SIG-M5 (cell line): ENCODE measurements at regions not wholly inside any gene's neighbourhood (a gene's known extent, or its start where the extent isn't known, plus 50 kb on each side); places are given as distances from the start of the nearest gene placed in this dataset.
"Not testable (repeated sequence)": the region's sequence is repeated elsewhere in the genome, so short reads cannot be mapped to it uniquely, and the experiment has no call there.

Experiments used
- DNase-seq: peaks from one replicate; lab custom pipeline; 2025; lab: John Stamatoyannopoulos, UW

DNA sequence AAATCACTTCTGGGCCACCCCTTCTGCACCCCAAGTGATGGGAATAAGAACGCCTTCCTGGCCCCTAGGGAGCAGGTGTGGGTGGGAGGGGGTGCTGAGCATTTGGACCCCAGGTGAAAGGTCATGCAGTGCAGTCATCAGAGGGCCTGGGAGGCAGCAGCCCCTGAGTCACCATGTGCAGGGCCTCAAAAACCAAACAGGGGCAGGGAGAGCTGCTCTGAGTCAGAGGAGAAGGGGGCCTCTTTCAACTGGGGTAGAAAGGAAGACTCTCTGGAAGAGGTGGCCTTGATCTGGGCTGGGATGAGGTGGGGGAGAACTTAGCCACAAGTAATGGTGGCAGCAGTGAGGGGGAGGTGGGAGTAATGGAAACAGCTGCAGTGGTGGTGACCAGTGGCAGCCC is 164.3 kb downstream of the BUB3 start:
- no peak for DNase-seq

DNA sequence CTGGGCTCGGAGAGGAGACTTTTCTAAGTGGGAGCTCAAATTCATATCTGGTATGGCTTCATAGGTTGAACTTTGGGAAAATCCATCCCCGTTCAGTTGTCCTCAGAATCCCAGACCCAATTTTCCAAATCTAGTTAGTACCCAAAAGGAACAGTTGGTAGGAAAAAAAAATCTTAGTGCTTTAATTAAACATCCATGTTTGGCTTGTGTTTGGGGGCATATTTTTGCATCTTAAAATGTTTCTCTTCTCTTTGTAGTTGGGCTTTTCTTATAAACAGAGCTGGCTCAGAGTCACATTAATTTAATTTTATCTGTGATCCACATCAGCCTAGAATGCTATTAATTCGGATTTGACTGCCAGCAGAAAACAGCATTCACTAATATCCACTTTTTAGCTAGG is 165.9 kb downstream of the BUB3 start:
- DNase-seq = no peak

DNA sequence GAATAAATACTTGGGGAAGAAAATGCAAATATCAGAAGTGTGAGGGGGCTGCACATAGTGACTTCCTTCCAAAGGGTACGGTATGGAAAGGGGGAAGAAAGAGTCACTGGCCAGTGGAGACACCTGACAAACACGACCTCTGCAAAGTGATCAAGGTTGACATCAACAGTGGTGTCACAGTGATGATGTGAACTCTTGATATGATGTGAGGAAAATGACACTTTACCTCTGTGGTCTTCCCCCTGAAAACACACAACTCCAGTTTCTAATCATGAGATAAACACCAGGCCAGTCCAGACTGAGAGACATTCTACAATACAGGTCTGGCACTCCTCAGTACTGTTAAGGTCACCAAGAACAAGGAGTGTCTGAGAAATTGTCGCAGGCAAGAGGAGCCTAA is 169.7 kb downstream of the BUB3 start:
- no peak for DNase-seq

DNA sequence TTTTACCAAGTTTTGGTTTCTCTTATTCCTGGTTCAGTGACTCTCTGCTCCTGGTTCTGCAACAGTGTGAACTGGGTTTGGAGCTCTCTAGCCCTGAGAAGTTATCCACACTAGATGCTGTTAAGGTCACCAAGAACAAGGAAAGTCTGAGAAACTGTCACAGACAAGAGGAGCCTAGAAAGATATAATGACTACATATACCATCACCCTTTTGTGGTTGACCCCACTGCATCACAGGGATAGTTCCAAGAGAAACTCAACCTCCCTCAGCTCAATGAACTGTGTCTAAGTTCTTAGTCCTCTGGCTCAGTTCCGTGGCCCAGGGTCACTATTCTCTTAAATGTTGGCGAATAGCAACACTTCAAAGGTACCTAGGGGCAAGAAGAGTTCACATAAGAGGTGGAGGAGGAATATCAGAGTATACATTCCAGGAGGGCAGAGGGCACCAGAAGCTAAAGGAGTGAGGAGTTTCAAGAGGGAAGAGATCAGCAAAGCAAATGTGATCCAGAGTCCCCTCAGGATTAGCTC is 171.5 kb downstream of the BUB3 start:
- no peak for DNase-seq

DNA sequence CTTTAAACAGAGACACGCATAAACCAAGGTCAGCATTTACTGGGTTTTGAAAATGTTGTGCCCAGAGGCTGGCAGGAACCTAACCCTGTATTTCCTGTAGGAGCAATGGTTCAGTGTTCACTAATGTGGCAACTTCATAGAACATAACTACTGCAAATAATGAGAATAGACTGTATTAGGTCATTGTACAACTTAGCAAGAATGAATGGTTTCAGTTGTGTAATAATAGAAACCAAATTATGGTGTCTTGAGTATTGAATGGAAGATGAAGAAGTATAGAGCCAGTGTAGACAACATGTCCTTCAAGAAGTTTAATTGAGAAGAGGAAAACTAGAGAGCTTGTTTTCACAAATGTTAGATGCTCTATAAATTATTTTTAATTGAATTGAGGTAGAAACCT is 172.5 kb downstream of the BUB3 start:
- DNase-seq = no peak

DNA sequence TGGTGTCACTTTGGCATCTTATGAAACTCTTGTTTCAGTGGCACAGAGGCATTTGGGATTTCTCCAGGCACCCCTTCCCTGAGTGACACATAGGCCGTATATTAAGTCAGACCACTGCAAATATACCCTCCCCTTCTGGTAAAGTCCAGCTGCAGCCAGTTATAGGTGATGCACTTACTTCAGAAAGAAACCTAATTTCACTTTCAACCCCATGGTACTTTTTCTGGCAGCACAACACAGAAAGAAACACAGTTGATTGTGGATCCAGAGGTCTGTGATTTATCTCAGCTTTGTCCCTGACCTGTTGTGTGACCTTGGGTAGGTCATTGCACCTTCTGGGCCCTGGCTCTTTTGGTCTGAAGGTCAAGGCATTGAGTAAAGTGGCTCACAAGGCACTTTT is 173.2 kb downstream of the BUB3 start:
- no peak for DNase-seq

DNA sequence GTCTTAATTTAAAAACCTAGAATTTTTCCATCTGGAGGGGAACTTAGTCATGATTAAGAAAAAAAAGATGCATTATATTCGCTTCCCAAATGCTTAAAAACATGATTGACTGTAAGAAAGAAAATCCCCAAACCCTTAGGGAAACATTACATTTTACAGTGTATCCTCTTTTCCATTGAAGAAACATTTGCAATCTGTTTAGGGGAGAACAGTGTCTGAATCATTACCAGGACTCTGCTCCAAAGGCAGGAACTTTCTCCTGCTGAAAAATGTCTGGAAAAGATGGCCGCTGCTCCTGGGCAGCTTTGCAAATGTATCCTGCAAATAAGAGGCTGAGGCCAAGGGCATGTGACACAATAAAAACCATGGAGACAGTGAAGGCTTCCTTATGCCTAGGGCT is 173.7 kb downstream of the BUB3 start:
- no peak for DNase-seq

DNA sequence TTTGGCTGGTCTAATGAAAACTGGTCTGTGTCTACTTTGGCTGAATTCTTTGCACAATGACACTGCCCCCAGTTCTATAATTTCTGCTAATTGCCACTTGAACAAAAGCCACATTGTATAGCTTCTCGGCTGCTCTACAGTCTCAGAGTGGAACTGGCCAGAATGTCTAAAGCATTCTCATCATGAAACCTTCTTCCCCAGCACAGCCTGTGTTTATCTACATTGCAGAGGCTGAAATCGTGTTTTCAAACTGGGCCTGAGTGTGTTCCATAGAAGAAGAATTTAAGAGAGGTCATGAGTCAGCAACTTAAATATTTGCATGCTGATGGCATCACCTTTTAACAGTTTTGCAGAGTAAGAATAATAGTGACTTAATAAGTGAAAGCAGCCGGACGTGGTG is 177.2 kb downstream of the BUB3 start:
- no peak for DNase-seq

DNA sequence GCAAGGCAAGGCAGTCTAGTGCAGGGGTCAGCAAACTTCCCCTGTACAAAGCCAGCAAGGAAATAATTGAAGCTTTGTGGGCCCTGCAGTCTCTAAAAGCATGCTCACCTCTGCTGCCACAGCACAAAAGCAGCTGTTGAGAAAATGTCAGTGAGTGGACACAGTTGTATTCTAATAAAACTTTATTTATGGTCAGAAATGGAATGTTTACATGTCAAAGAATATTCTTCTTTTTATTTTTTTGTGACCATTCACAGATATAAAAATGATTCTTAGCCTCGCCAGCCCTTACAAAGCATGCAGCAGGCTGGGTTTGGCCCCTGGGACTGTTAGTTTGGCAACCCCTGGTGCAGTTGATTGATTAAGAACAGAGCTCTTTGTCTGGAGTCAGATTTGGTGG is 192.4 kb downstream of the BUB3 start:
- no peak for DNase-seq

DNA sequence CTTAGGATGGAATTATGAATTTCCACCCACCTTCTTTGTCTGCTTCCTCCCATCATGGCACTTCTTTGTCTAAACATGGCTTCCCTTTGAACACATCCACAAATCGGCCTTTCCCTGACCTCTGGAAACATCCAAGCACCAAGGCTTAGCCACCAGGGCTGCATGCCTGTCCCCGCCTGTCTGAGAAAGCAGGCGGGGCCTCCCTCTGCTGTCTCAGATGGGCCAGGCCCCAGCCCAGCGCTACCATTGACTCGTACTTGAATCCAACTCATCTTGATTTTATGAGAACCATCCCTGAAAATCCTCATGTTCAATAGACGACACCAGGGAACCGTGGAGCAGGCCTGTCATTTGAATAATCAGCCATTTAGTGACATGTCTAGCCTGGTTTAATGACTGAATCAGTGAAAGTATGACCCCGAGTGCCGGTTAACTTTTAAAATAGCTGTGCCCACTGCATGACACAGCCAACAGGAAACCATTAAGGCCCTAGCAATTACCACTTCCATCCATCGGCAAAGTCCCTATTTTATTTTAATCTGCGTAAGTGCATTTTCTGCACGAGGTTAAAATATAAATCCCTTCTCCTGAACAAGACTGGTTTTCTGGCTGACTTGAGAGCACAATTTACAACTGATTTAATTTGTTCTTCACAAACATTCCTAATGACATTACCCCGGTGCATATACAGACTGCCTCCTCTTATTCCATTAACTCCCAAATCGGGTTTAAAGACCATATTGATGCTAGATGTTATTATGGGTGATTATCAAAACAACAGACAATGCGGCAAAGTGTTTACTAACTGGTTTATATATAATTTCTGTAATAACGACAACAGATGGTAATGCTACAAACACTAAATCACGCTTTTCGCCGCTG is 194.7 kb downstream of the BUB3 start:
- no peak for DNase-seq

DNA sequence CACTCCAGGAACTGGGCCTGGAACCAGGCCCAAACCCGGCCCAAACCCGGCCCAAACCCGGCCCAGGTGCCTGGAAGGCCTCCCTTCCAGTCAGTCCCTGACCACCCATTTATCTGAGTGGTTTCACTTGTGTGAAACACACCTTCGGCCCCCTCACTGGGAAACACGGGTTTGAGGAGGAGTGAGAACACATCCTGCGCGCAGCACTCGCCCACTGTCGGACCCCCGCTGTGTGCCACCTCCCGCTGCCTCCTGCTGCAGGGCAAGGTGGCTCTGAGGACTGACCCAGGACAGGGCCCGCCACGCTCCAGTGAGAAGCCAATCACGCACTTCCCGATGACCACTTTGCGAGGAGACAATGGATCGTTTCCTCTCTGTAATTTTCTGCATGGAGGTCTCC is 197.5 kb downstream of the BUB3 start:
- DNase-seq = no peak

DNA sequence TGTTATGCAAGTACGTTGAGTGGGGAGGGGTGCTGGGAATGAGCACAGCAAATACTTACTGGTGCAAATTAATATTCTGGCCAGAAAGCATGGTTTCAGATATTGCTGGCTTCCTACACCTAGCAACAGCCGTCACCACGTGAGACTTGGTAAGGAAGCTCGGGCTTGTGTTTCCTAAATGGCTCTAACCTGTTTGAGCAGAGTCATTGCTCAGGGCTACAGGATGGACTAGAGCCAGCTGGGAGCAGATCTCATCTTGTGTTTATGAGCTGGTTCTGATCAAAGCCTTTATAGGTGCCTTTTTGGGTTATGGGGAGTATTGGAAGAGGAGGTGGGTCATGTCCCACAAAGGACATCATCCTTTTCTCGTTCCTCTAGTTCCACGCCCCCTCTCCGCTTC is 200.3 kb downstream of the BUB3 start:
- no peak for DNase-seq

DNA sequence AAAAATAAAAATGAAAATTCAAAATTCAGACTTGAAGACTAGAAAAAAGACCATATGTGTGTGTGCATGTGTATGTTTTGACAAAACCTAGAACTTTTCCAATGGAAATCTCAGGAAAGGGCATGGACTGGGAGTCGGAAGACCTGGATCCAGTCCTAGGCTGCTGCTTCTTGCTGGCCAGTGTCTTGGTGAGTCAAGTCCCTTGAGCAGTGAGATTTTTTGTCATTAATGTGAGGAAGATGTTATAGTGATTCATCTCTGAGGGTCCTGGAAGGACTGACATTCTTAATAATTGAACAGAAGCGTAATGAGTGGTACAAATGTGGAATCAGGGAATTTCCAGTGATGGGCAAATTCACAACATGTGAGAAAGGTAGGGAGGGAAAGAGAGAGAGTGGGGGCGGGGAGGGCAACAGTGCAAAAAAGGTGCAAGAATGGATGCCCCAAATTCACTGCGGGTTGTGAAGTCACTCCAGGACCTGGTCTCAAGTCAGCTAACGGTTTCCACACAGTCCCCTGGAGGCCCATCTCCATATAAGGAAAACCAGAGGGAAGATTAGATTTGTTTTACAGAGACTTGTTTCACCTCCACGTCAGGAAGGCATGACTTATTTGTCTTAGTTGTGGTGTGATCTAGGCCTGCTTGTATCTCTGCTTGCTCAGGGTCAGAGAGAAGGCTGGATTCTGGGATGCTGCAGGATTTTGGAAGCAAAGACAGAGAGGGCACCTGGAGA is 201.7 kb downstream of the BUB3 start:
- DNase-seq = no peak

DNA sequence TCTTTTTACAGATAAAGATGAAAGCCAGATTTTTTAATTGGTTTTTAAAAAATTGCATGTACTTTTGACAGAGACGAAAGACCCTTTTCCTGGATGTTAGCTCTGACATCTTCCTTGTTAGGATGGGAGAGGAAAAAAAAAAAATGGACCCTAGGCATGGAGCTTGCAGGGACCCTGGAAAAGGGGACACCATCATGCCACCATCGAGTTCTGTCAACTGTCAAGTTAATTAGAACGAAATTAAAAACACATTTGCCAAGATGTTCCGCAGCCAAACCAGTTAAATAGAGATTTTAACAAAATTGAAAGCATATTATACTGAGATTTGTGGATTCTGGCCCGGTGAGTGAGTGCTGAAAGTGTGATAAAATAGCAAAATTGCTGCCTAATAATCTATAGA is 202.6 kb downstream of the BUB3 start:
- no peak for DNase-seq

DNA sequence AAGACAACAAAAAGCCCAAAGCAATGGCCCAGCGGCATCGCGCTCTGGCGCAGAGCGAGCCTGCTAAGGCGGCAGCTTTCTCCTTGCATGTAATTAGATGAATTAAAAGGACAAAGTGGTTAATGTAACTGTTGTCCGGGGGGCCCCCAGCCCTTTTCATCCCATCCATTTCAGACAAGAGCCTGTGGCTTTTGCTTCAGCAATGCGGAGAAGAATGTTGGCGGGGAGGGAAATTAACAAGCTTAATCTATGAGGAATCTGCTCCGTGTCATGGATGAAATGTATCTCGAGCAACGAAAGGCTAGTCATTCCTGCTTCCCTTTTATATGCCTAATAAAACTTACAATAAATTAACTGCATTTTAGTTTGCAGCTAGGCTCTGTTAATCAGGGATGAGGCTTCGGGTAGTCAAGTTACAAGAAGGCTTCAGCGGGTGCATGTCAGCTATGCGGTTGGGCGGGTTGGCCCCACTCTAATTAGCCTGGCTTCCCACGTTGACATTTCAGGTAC is 203.3 kb downstream of the BUB3 start:
- DNase-seq = no peak

DNA sequence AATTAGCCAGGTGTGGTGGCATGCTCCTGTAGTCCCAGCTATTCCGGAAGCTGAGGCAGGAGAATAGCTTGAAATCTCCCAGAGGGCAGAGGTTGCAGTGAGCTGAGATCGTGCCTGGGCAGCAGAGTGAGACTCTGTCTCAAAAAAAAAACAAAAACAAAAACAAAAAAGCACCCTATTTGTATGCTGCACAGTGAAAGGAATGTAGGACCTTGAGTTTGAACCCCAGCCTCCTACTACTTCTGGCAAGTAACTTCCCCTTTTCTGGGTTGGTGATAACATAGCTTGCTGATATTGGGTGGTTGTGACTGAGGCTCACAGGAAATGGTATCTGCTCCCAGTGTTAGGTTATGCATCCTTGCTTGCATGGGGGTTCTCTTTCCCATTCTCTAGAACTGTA is 205.3 kb downstream of the BUB3 start:
- DNase-seq = no peak

DNA sequence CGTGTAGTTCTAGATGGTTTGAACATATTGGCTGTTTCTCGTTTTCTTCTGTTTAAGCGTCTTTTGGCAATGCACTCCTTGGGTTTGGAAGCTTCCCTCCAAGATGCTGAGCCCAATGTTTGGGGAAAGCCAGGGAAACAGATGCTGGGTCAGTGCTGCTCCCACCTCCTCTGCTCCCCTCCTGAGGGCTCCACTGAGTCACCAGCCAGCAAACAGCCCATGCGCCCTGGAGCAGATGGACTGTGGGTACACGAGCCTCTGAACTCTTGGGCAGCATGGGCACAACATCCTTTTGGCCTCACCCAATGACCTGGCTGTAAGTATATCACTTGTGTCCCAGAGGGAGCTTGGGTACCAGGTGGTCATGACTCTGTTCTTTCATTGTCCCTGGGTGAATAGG is 207.6 kb downstream of the BUB3 start:
- DNase-seq = no peak

DNA sequence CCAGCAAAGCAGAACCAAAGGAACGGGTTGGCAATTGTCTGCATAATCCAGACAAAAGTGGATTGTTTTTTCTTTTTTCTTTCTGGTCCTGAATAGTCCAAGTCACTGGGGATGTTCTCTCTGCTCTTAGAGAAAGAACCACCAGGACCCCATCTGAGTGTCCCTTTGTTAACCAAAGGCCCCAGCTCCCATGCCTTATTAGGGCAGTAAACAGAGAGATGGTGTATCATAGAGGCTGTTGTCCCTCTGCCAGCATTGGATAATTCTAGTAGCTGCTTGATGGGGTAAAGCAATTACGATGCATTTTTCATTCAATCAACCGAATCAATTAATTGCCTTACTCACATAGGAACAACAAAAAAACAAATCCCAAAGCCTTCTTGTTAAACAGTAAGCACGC is 213.0 kb downstream of the BUB3 start:
- DNase-seq = no peak

DNA sequence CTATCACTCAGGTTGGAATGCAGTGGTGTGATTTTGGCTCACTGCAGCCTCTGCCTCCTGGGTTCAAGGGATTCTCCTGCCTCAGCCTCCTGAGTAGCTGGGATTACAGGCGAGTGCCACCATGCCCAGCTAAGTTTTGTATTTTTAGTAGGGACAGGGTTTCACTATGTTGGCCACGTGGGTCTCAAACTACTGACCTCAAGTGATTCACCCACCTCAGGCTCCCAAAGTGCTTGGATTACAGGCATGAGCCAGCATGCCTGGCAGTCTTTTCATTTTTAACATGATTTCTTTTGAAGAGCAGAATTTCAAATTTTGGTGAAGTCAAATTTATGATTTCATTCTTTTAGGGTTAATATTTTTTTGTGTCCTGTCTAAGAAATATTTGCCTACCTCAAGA is 217.4 kb downstream of the BUB3 start:
- not testable (repeated sequence) for DNase-seq

DNA sequence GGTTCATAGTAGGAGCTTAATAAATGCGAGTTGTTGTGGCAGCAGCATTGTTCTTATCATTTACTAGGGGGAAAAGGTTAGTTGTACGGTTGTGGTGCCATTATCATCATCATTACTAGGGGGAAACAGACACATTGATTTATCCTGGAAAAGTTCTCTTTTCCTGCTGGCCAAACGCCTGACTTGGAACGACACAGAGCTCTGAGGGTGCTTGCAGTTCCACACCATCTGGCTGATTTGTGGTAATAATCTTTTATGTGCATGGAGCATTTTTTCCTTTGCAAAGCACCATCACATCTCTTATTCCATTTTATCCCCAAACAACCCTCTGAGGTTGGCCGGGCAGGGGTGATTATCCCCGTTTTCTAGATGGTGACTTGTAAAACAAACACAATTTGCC is 219.4 kb downstream of the BUB3 start:
- no peak for DNase-seq

DNA sequence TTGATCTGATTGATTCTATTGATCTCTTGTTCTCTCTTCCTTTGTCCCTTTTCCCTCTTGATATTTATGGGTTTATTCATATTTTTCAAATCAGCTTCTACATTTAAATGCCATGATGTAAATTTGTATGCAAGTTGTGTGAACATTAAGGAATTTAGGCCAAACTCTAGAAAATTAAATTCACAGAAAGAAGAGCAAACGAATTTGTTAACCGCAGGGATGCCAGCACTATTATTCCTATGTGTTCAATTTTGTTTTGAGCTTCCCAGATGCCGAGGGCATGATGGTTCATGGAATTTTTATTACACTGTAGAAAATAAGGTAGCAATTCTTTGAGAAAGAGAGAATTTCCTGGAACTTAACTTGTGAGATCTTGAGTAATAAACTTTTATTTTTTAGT is 220.9 kb downstream of the BUB3 start:
- DNase-seq = no peak

DNA sequence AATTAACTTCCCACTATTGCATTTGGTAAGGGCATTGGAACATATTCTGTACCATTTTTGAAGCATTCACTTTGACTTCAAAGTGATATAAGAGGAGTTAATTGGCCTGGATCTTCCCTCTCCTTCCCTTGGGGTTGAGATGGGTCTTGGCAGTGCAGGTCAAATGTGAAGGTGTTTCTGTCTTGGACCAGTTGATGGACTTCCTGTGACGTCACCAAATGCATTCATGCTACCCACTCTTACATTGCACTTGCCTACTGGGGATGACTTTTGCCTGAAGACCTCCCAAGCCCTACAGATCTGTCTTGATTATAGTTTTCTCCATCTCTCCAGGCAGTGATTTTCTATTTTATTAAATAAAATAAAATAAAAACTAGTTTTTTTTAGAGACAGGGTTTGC is 221.5 kb downstream of the BUB3 start:
- no peak for DNase-seq

DNA sequence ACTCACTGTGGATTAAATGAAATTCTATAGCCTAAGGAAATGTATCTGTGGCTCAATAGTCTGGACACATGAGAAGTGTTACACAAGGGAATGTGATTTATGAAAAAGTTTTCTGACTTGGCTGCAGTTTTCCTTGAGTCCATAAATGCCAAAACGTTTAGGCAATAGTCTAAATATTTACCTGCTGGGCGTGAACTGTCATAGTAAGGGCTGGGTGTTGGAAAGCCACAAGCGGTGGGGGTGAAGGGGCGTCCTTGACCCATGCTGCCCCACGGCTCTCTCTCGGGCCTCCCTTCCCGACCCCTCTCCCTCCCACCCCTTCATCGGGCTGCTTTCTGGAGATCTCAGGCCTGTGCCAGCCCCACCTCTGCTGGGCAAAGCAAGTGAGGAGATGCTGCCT is 223.7 kb downstream of the BUB3 start:
- DNase-seq = no peak
